ENCODE measurements at regions not wholly inside any gene's neighbourhood (a gene's known extent, or its start where the extent isn't known, plus 50 kb on each side); places are given as distances from the start of the nearest gene placed in this dataset.

DNA sequence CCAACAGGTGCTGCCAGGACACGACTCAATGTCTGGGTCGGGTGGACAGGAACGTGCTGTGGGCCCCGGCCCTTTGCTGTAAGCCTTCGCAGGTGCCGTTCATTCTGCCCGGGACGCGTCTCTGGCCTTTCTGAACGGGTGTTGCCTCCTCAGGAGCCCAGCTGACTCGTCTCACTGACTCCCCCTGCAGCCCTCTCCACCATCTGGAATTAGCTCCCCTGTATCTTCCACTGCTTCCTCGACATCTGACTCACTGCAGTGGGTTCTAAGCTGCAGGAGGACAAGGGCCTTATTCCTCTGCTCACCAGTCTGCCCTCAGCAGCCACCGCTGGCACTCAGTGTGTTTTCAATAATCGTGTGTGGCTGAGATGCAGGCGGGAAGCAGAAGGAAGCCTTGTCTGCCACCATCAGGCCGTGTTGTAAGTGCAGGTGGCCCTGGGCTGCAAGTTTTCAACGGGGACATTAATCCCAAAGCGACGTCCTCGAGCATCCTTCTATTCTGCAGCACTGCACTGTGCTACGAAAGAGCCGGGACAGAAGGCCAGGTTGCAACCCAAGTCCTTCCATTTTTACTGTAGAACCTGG lies 256.2 kb downstream of the FOXL1 start:
- TF ChIP-seq POLR2A (IDR thresholded peaks at IDR 0.05; ENCODE audit: low read depth, low read length) (no peak), POLR2AphosphoS5 (IDR thresholded peaks at IDR 0.05; ENCODE audit: low read depth, low read length) (no peak), TAF1 (IDR thresholded peaks at IDR 0.05; ENCODE audit: borderline replicate concordance, low read depth, low read length) (no peak)

Measured in GM12892 (cell line).